Keratinocyte (primary cell): ENCODE measurements at regions not wholly inside any gene's neighbourhood (a gene's known extent, or its start where the extent isn't known, plus 50 kb on each side); places are given as distances from the start of the nearest gene placed in this dataset.

Source experiments
- DNase-seq: peaks from one replicate; pipeline ENCODE4 v3.0.0-alpha.2; 2011; ENCODE audit warnings: low read depth, missing footprints, low spot score
- FAIRE-seq: peaks from 2 replicates; lab custom pipeline; 2011; peaks lifted over from hg19 to GRCh38; lab: Jason Lieb, UNC
- H2AFZ ChIP-seq: 2 replicates; pipeline ENCODE4 v1.6.0; 2012; ENCODE audit warnings: low read length, control low read depth, inconsistent platforms; ENCODE audit not compliant: control insufficient read depth
- H3K27ac ChIP-seq: 2 replicates; pipeline ENCODE4 v1.5.1; 2011; ENCODE audit warnings: low read length; ENCODE audit not compliant: control insufficient read depth, insufficient read depth
- H3K27me3 ChIP-seq: 3 replicates; pipeline ENCODE4 v1.6.0; 2011; ENCODE audit warnings: low read length; ENCODE audit not compliant: control insufficient read depth, insufficient read depth; ENCODE audit errors: extremely low read depth
- H3K36me3 ChIP-seq, 2 experiments: 2 replicates in 1 of 2; 3 replicates in 1 of 2; pipeline ENCODE4 v1.5.1; 2011; ENCODE audit warnings: low read length in 2 of 2, mild to moderate bottlenecking in 1 of 2; ENCODE audit not compliant: control insufficient read depth in 2 of 2, insufficient read depth in 2 of 2; ENCODE audit errors: extremely low read depth in 1 of 2
- H3K4me1 ChIP-seq: 3 replicates; pipeline ENCODE4 v1.5.1; 2011; ENCODE audit warnings: low read length; ENCODE audit not compliant: control insufficient read depth, insufficient read depth; ENCODE audit errors: extremely low read depth
- H3K4me2 ChIP-seq: 3 replicates; pipeline ENCODE4 v1.6.0; 2011; ENCODE audit warnings: low read depth, low read length; ENCODE audit not compliant: control insufficient read depth, insufficient read depth; ENCODE audit errors: extremely low read depth
- H3K4me3 ChIP-seq, 3 experiments: fragments of 200-600 bp in 1 of 3; sonication (generic) in 1 of 3; 2 replicates in 2 of 3; 3 replicates in 1 of 3; pipeline ENCODE4 v1.5.1; 2011 to 2016; ENCODE audit warnings: low read length in 3 of 3, mild to moderate bottlenecking in 3 of 3, control low read depth in 2 of 3, inconsistent platforms in 1 of 3, low read depth in 1 of 3, mixed read lengths in 1 of 3, mixed run types in 1 of 3, moderate library complexity in 1 of 3; ENCODE audit not compliant: control insufficient read depth in 2 of 3, insufficient read depth in 2 of 3; ENCODE audit errors: extremely low read depth in 1 of 3
- H3K79me2 ChIP-seq: 2 replicates; pipeline ENCODE4 v1.6.0; 2012; ENCODE audit warnings: low read length; ENCODE audit not compliant: control insufficient read depth, insufficient read depth
- H3K9ac ChIP-seq: 3 replicates; pipeline ENCODE4 v1.6.0; 2011; ENCODE audit warnings: low read length; ENCODE audit not compliant: control insufficient read depth, insufficient read depth; ENCODE audit errors: extremely low read depth
- H3K9me1 ChIP-seq: 3 replicates; pipeline ENCODE4 v1.6.0; 2011; ENCODE audit warnings: low read length; ENCODE audit not compliant: control insufficient read depth, insufficient read depth; ENCODE audit errors: extremely low read depth
- H3K9me3 ChIP-seq: 2 replicates; pipeline ENCODE4 v1.5.1; 2012; ENCODE audit warnings: low read depth, low read length; ENCODE audit not compliant: control insufficient read depth
- H4K20me1 ChIP-seq: 3 replicates; pipeline ENCODE4 v1.6.0; 2011; ENCODE audit warnings: low read length; ENCODE audit not compliant: control insufficient read depth, insufficient read depth; ENCODE audit errors: extremely low read depth
- EZH2 ChIP-seq: IDR thresholded peaks from one replicate; pipeline ENCODE4 v1.6.1; 2012; ENCODE audit warnings: inconsistent platforms, mild to moderate bottlenecking, low read length, moderate library complexity
- dilution Hi-C: fragments of 300-500 bp; cut with MboI; formaldehyde crosslinking; loops from one replicate; pipeline ENCODE4 v1.7.0; 2020; ENCODE audit warnings: low sequenced_read_pairs; ENCODE audit not compliant: extremely low pct_ligation_motif_present
- TF ChIP-seq, protein P1 (sequence below), 3 experiments: IDR thresholded peaks in 1 of 3; conservative IDR thresholded peaks in 1 of 3; optimal IDR thresholded peaks in 1 of 3; 2 replicates in 2 of 3; 3 replicates in 1 of 3; pipeline versions ENCODE3 to v1.5.1; 2011; ENCODE audit warnings: low read length in 3 of 3, mild to moderate bottlenecking in 3 of 3, moderate library complexity in 2 of 3, control low read depth in 1 of 3, inconsistent platforms in 1 of 3; ENCODE audit not compliant: insufficient read depth in 2 of 3; ENCODE audit errors: extremely low read depth in 1 of 3

- H2AFZ ChIP-seq = no peak overlapping the region
- H3K27ac ChIP-seq = no peak overlapping the region
- dilution Hi-C loops = no loop called here
- H3K4me1 ChIP-seq = no peaks in the 10 kb centered on the region
- H4K20me1 ChIP-seq = no peaks in the 10 kb centered on the region
- DNase-seq (no peak), FAIRE-seq (no peak)
- no peaks in the 10 kb centered on the region for H3K36me3 ChIP-seq
- no peaks in the 10 kb centered on the region for H3K79me2 ChIP-seq
- H3K9me3 ChIP-seq = no peaks in the 10 kb centered on the region
- H3K4me2 ChIP-seq = no peak overlapping the region
- no peak overlapping the region for H3K9ac ChIP-seq
- TF ChIP-seq, protein P1, sequence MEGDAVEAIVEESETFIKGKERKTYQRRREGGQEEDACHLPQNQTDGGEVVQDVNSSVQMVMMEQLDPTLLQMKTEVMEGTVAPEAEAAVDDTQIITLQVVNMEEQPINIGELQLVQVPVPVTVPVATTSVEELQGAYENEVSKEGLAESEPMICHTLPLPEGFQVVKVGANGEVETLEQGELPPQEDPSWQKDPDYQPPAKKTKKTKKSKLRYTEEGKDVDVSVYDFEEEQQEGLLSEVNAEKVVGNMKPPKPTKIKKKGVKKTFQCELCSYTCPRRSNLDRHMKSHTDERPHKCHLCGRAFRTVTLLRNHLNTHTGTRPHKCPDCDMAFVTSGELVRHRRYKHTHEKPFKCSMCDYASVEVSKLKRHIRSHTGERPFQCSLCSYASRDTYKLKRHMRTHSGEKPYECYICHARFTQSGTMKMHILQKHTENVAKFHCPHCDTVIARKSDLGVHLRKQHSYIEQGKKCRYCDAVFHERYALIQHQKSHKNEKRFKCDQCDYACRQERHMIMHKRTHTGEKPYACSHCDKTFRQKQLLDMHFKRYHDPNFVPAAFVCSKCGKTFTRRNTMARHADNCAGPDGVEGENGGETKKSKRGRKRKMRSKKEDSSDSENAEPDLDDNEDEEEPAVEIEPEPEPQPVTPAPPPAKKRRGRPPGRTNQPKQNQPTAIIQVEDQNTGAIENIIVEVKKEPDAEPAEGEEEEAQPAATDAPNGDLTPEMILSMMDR (optimal IDR thresholded peaks at IDR 0.05 in 1 of 3, IDR thresholded peaks at IDR 0.05 in 1 of 3, conservative IDR thresholded peaks at IDR 0.05 in 1 of 3; ENCODE audit: extremely low read depth in 1 of 3, insufficient read depth in 2 of 3, low read length in 3 of 3) = no peak
- no peak for TF ChIP-seq EZH2
- no peaks in the 10 kb centered on the region for H3K9me1 ChIP-seq
- no peaks in the 10 kb centered on the region for H3K27me3 ChIP-seq
- H3K4me3 ChIP-seq = no peak overlapping the region
These were observed 440.3 kb upstream of the CRIM1 start for GRCh38 chr2:35915261-35915660.

- no peak for DNase-seq
- H4K20me1 ChIP-seq = no peaks in the 10 kb centered on the region
- no peaks in the 10 kb centered on the region for H3K4me1 ChIP-seq
- no peak overlapping the region for H2AFZ ChIP-seq
- H3K9me3 ChIP-seq = no peaks in the 10 kb centered on the region
- H3K4me2 ChIP-seq = no peak overlapping the region
- dilution Hi-C loops = no loop called here
- H3K27me3 ChIP-seq = no peaks in the 10 kb centered on the region
- H3K9me1 ChIP-seq = no peaks in the 10 kb centered on the region
- FAIRE-seq = no peak
- no peaks in the 10 kb centered on the region for H3K79me2 ChIP-seq
- H3K4me3 ChIP-seq = no peak overlapping the region
- no peak overlapping the region for H3K9ac ChIP-seq
- TF ChIP-seq EZH2 = no peak
- TF ChIP-seq, protein P1 (optimal IDR thresholded peaks at IDR 0.05 in 1 of 3, IDR thresholded peaks at IDR 0.05 in 1 of 3, conservative IDR thresholded peaks at IDR 0.05 in 1 of 3; ENCODE audit: extremely low read depth in 1 of 3, insufficient read depth in 2 of 3, low read length in 3 of 3) = no peak
- H3K27ac ChIP-seq = no peak overlapping the region
- H3K36me3 ChIP-seq = no peaks in the 10 kb centered on the region
These were observed 463.6 kb upstream of the CRIM1 start for GRCh38 chr2:35891936-35892335.
